Activated CD8-positive, alpha-beta memory T cell treated with anti-CD3 and anti-CD28 coated beads for 36 hours (primary cell): ENCODE measurements at regions not wholly inside any gene's neighbourhood (a gene's known extent, or its start where the extent isn't known, plus 50 kb on each side); places are given as distances from the start of the nearest gene placed in this dataset.

Experiments used
- CTCF ChIA-PET: fragments of 350-600 bp; sonication (Branson Sonifier 250); formaldehyde crosslinking; loops from one replicate; lab custom pipeline; 2021; ENCODE audit warnings: antibody characterized with exemption; lab: Charles Lee
- POLR2A ChIA-PET: fragments of 350-600 bp; sonication (Branson Sonifier 250); formaldehyde crosslinking; loops from one replicate; lab custom pipeline; 2021; ENCODE audit warnings: antibody characterized with exemption; lab: Charles Lee

DNA sequence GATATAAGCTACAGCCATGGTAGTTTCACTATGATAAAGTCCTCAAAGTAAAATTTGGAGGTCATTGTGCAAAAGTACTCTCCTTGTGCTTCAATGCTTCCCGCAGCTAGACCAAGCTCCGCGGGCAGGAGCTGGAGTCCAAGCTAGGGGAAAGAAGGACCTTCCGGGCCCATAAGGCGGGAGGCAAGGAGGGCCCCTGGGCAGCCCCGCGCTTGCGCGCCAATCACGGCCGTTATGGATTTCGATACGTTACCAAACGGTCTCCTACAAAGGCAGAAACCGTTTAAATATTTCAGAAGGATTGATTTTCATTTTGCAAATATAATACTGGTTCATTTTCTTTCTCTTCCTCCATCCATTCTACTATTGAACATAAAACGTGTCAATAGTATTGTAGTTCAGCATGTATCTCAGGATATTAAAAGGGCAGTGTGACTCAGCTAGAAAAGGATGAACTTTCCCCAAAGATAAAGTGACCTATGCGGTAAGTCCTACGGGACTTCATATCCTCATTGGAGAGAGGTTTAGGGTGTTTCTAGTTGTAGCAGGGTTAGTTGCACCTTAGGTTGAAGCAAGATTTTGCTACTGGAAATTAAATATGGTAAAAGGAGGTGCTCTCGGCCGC is 128.0 kb downstream of the KIF20B start:
- ChIA-PET CTCF (interaction anchor here (0.7 kb wide), 1 partner anchor 25 kb away, joined by 3 read pairs; no protein-coding TSS in a partner anchor), POLR2A (no interaction called here)

DNA sequence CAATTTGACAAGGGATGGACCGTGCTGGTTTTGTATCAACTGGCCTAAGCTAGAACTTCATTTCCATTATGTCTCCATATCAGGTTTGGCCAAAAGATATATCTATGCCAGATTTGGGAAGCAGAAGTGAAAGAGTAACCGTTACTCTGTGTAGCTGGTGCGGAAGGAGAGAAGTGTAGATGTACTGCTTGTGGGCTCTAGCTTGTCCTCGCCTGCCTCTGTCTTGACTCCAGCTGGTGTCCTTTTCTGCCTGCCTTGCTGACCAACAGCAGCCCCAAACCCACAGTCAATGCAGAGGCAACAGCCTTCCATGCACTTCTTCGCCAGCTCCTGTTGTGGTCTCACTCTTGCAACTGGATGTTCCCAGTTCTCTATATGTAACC is 128.5 kb downstream of the KIF20B start:
- ChIA-PET CTCF (interaction anchor here (0.7 kb wide), 1 partner anchor 25 kb away, joined by 3 read pairs; no protein-coding TSS in a partner anchor), POLR2A (no interaction called here)

DNA sequence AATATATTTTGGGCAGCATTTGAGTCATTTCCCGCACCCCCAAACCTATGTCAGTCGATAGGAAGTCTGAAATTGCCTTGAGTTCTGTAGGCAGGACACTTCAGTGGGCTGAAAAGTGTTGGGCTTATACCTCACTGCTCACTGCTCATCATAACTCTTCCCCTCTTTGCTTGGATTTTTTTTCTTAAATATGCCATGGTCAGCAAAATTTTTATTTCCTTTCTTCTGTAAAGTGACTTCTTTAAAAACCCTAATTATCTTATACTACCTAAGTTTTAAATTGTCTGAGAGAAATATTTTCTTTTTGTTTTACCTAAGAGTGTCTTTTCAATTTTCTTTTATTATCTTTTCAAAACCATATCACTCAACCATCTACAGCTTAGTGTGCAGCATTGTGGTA is 129.2 kb downstream of the KIF20B start:
- POLR2A ChIA-PET, result no interaction called here

DNA sequence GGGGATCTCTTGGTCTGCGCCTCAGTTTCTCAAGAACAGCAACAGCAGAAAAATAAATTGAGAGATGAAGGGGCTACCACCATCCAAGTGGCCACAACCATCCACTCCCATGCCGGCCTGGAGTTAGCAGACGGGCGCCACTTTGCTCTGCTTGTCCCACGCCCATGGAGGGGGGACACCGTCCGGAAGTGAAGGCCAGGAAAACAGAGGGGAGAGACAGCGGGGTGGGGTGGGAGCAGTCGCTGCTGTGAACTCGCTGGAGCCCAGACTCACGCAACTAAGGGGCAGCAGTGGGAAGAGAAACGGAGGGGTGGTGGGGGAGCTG is 135.4 kb downstream of the KIF20B start:
- ChIA-PET CTCF (interaction anchor here (1.0 kb wide), 1 partner anchor 30 kb away, joined by 3 read pairs; no protein-coding TSS in a partner anchor), POLR2A (no interaction called here)

More for the DNA sequence above, 129.2 kb downstream of the KIF20B start:
- CTCF ChIA-PET, result no interaction called here

DNA sequence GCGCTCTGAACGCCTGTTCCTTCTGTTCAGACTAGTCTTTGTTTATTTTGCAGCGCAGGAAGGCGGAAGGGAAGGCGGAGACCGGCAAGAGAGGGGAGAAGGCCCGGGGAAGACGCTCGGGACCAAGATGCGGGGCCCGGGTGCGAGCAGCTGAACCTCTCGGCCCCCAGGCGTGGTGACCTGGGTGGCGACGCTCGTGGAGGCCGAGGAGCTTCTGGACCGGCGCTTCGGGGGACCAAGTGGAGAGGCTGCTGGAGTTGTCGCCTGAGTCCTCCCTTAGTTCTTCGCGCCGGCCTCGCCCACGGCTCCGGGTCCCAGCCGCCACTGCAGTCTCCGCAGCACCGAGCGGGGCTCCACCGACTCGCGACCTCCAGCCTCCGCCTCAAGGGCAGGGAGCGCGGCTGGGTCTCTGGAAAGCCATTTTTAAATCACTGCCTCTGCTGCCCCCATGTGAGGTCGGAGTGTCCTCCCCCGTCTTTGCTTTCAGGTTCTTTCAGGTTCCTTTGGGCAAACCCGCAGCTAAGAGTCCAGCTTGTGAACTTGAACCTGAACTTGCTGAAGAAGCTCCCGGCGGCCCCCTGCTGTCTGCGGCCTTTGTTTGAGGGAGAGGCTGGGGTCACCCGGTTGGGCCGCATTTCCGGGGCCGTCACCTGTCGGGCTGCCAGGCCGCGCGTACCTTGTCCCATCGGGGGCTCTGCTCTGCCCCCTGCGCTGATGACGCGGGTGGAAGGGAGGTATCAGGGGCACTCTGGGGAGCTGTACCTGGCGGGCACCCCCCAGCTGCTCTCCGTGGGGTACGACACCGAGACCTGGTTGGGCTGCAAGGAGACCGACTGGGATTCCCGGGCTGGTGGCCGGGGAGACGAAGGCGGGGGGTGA is 136.0 kb downstream of the KIF20B start:
- CTCF ChIA-PET, result interaction anchor here (0.6 to 1.0 kb wide), 2 partner anchors 31 to 312 kb away, joined by 3 to 5 read pairs; no protein-coding TSS in a partner anchor
- POLR2A ChIA-PET, result no interaction called here

DNA sequence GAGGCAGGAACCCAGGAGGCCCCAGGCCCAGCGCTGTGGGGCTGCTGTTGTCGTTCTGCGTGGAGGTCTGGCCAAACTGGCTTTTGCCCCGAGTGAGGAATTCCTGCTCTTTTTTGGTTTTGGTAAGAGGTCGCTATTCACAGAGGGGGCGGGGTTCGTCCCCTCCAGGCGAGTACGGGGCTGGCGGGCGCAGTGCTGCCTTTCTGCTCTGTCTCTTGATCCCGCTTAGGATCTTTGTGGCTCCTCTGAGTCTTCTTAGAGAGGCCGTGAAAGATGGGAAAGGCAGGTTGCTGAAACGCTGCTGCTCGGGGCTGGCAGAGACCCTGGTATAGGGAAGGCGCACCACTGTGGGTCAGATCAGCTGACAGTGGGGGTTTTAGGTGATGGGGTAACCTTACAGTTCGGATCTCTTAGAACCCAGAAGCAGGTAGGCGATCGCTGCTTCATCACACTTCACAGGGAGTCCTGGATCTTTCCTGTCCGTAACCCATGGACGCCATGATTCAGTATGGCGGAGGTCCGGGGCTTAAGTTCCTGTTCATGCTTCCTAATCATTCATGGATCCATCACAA is 136.7 kb downstream of the KIF20B start:
- CTCF ChIA-PET, result no interaction called here
- POLR2A ChIA-PET, result no interaction called here

DNA sequence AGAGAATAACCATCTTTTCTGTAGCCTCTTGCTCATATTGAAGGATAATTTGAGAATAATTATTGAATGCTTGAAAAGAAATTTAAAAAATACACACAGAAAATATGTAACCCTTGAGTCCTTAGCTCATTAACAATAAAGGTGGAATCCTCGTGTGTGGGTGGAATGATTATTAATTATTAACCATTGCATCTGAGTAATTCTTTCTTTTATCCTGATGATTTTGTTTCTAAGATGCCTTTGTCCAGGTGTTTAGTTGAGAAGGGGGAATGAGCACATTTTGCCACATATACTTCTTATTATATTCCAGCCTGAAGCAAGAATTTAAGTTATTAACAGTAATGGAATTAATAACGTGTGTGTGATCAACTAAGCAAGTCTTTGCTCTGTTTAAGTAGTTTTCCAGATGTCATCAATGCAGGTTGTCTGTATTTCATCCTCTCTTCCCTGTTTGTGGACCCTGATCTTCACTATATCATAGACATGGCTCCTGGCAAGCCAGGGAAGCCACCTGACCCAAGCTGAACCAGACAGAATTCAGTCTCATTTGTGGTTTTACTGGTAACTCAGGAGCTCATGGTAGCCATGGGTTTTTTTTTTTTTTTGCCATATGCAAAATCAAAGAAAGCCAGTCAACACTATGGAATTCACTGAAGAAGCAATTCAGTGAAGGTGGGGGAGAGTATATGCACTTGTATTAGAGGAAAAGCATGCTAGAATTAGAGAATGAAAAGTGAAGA is 144.3 kb downstream of the KIF20B start:
- CTCF ChIA-PET, result no interaction called here
- POLR2A ChIA-PET, result no interaction called here

DNA sequence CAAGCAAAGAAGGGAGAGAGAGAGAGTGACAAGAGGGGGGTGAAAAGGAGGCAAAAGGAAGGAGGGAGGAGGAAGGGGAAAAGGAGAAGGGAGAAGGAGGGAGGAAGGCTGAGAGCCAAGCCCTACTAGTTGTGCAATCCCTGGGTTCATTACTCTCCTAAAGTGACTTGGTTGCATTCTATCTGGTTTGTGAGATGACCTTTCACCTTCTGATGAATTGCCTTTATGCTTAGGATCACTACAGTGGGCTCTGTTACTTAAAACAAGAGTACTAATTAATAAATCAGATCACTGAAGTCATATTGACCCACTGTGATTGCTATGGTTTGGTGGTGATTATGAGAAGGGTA is 144.9 kb downstream of the KIF20B start:
- POLR2A ChIA-PET, result no interaction called here

DNA sequence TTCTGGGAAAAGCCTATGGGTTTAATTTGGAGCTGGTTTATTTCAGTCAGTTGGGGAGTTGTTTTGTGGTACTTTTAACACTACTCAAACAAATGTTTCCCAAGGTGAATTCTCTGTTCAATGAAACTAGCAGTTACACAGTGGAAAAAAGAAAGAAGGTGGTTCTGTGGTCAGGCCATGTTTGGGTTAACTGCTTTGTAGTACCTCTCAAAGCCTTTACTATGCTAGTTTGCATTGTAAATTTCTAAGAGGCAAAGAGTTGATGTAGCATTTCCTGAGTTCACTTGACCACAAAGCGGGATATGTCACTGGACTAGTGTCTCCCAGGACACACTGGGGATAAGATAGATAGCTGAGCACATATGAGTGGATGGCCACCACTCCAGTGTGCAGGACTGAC is 145.4 kb downstream of the KIF20B start:
- POLR2A ChIA-PET, result no interaction called here
- CTCF ChIA-PET, result no interaction called here

More for the DNA sequence above, 144.9 kb downstream of the KIF20B start:
- CTCF ChIA-PET, result no interaction called here

DNA sequence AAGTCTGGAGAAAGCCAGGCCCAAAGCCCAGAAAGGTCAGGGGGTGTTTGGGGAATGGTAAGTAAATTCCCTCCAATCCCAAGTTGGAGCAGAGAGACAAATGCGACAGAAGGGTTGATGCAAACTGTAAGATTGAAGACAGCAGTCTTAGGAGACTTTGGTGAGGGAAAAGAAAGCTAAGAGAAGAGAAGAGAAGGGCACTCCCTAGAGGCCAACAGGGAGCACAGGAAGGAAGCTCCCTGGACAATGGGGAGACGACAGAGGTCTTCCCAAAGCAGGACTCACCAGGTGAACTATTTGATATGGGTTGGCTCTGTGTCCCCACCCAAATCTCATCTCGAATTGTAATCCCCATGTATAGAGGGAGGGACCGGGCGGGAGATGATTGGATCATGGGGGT is 151.5 kb downstream of the KIF20B start:
- ChIA-PET CTCF (no interaction called here), POLR2A (no interaction called here)

DNA sequence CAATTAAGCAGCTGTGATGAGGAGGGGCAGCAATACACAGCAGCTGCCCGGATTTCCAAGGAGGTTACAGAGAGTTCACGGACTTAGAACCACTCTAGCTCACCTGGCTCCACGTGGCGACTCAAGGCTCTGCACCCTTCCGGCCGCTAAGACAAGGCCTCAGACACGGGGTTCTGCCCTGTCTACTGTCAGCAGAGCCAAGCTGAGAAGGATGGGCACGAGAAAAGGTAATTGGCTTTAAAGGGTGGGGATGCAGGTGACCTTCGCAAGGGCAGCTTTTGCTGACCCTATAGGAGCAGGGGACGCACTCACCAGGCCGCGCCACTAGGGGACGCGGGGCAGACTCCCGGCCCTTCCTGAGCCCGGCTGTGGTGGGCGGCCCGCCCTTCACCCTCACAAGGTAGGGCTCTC is 152.4 kb downstream of the KIF20B start:
- CTCF ChIA-PET, result interaction anchor here (1.0 kb wide), 1 partner anchor 24 kb away, joined by 3 read pairs; no protein-coding TSS in a partner anchor
- POLR2A ChIA-PET, result no interaction called here

DNA sequence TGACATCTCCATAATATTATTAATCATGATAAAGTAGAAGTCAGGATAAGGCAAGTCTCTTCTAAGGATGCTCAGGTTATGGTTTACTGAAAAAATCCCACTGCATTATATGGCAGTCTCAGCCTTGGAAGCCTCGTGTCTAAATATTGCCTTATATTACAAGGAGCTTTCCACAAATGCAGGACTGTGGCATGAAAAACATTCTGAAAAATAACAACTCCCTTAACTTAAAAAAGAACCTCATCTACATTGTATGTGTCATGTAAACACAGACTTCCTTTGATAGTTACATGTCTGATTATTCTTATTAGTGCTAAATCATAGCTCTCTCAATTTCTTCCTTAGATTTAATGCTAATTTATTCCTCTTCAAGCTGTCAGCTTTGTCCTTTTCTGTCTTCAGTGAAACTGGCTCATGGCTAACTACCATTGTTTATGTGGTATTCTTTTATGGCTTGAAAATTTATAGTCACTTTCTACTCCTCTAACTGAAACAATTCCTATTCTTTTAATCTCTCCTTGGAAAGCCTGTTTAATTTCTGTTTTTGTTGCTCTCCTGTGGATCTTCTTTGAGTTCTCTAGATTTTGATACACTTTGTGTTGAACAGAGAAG is 156.1 kb downstream of the KIF20B start:
- ChIA-PET CTCF (no interaction called here), POLR2A (no interaction called here)

DNA sequence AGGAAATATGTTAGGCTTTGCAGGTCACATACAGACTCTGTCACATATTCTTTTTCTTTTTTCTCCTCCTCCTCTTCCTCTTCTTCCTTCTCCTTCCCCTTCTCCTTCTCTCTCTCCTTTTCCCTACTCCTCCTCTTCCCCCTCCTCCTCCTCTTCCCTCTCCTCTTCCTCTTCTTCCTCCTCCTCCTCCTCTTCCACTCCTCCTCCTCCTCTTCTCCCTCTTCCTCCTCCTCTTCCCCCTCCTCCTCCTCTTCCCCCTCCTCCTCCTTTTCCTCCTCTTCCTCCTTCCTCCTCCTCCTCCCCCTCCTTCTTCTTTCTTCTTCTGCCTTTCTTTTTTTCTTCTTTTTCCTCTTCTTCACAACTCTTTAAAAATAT is 159.8 kb downstream of the KIF20B start:
- ChIA-PET CTCF (no interaction called here), POLR2A (no interaction called here)

DNA sequence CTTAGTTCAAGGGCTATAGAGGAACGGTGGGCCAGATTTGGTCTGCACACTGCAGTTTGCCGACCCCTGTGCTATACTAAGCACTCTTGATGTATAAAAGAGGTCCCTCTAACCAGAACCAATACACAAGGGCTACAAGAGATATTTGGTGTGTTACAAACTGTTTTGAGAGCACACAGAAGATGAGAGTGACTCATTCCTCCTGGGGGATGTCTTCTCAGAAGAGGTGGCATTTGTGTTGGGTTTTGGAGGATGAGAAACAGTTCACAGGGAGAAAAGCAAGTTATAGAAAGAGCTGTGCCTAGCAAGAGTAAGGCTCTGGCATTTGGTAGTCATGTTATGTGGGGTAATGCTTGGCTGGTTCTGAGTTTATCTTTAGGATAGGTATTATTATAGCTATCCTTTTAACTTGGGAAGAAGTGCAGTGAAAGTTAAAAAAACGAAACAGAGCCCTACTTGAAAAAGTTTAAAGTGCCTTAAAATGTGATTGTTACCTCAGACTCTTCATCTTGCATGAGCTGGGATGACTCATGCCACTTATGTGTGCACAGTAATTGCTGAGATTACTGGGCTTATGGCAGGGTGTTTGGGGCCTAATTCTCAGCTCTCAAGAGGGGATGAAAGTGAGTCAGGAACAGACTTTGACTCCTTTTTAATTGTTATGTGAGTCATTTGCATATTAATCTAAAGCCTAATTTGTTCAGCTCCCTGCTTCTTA is 160.4 kb downstream of the KIF20B start:
- POLR2A ChIA-PET, result interaction anchor here (0.6 kb wide), 1 partner anchor 43 kb away, joined by 8 read pairs; no protein-coding TSS in a partner anchor
- CTCF ChIA-PET, result no interaction called here

DNA sequence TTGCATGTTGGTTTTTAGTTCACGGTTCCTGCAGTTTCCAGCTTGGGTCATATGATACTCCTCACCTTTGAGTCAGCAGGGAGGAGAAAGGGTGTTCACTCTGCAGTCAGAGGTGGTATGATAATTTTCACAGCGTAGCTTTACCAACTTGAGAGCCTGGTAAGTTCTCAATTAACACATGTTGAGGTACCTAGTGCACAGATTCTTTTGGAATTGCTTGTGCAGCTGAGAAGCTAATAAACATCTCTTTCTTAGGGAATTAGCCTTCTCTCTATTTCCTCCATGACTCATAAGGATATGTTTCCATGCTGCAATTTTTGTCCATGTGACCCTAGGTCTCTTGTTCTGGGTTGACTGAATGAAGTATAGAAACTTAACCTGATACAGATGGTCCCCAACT is 166.6 kb downstream of the KIF20B start:
- ChIA-PET CTCF (no interaction called here), POLR2A (no interaction called here)

DNA sequence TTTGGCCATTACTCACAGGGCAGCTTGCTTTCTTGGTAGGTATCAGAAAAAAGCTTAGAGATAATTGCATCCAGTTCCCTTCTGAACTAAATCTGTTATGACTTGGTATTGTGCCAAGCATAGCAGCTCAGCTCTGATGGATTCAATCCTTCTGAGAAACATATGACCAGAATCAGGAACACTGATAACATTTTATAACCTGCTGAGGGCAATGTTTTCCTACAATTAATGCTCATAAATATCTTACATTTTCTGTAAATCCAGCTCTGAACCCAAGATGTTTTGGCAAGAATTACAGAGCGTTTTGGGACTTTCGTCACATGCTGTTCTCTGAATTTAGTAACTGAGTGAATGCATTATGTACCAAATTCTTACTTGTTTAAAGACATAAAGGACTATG is 167.8 kb downstream of the KIF20B start:
- ChIA-PET POLR2A (no interaction called here), CTCF (no interaction called here)

DNA sequence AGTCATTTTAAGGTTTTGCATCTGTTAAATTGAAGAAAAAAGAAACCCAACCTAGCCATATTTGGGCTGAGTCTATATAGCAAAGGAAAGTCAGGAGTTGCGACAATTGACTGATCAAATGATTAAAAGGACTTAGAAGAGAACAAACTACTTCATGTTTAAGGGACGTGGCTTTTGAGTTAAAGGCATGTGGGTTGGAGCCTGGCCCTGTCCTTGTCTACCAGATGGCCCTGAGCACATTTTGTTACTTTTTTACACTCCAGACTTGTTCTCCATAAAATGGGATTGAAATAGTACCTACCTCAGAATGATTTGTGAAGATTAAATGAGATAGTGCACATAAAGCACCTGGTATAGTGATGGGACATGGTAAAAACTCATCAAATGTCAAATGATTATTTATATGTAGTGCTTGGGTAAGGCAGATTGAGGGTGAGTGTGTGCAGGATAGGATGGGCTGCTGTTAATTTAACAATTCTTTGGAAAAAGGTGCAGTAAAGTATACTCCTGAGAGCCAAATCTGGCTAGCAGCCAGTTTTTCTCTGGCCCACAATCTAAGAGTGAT is 168.3 kb downstream of the KIF20B start:
- CTCF ChIA-PET, result no interaction called here

DNA sequence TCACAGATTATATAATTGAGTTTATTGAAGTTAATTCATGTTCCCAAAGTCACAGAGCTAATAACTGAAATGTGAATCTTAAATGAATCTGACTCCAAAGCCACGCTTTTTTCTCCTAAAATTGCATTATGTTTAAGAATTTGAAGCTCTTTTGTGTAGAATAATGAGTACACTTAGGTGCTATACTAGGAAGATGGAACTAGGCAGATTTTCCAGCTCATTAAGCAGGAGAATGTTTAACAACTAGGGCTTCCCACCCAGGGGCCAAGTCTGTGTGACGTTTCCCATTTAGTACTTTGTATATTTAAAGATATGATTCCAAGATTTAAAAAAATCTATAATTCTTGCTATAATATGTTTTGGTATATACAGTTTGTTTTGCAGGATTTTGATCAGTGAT is 169.5 kb downstream of the KIF20B start:
- ChIA-PET CTCF (no interaction called here), POLR2A (no interaction called here)

More for the DNA sequence above, 168.3 kb downstream of the KIF20B start:
- POLR2A ChIA-PET, result no interaction called here

DNA sequence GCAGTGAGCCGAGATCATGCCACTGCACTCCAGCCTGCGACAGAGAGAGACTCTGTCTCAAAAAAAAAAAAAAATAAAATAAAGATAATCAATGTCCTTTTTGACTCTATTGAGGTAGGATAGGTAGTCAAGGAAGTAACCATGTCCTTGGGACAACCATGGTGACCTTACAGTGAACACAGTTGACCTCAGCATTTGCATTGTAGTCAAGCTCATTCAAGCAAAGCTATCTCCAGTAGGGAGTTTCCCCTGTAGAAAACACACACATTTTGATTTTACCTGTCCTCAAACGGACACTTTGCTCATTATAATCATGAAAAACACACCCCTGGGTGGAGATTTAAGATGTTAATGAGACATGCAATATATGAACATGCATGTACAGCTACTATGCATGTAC is 171.7 kb downstream of the KIF20B start:
- POLR2A ChIA-PET, result no interaction called here
- CTCF ChIA-PET, result no interaction called here
